ENCODE measurements at regions not wholly inside any gene's neighbourhood (a gene's known extent, or its start where the extent isn't known, plus 50 kb on each side); places are given as distances from the start of the nearest gene placed in this dataset.

- no peak for TF ChIP-seq CTCF (IDR thresholded peaks at IDR 0.05)
- no peak for TF ChIP-seq POLR2A (IDR thresholded peaks at IDR 0.05)
These were observed 343.8 kb upstream of the MMS22L start for GRCh38 chr6:97626671-97627441.
